SW480 (cell line): ENCODE measurements at regions not wholly inside any gene's neighbourhood (a gene's known extent, or its start where the extent isn't known, plus 50 kb on each side); places are given as distances from the start of the nearest gene placed in this dataset.

Source experiments
- DNase-seq: peaks from one replicate; pipeline ENCODE4 v3.0.0-alpha.2; 2016; ENCODE audit warnings: low spot score

DNA sequence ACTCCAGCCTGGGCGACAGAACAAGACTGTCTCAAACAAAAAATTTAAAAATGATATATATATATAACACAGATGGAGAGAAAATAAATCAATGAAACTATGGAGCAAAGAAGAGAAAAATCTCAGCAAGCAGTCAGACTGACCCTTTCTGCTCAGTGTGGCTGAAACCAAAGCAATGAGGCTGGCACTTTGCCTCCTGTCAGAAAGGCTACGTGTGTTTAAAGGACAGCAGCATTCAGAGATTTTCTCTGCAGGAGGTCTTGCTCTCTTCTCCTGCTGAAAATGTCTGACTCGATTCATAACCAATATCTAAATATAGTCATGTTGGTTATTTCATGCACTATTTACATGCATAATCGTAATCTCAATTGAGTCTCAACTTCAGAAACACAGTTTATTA lies 527.0 kb upstream of the JARID2 start:
- DNase-seq, result no peak

- no peak for DNase-seq
Observed at GRCh38 chr6:14719270-14719669, 526.6 kb upstream of the JARID2 start.

GRCh38 chr6:14720411-14721102 lies 525.3 kb upstream of the JARID2 start:
- DNase-seq, result no peak

DNA sequence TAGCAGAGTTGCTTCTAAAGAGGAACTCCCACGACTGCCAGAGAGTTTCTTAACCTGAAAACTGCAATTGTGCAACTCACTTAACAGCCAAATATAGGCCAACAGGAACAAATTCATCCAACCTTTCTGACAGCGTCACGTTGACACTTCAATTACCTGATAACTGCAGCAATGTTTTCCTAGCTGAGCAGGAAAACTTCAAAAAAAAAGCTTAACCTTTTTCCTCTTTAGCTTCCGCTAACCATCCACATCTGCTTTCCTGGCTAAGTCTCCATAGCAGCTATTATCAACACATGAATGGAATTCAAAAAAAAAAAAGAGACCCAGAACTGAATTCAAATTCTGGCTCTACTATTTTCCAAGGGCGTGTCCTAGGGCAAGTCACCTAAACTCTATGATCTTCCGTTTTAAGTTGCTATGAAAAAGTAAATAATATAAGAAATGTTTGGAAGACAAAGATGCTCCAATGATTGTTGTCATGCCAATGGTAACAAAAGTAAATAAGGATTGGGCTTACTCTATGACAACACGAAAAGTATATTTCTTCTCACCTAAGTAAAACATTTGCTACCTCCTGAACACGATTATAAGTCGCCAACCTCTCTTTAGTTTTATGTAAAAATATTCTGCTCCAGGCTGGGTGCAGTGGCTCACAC lies 524.6 kb upstream of the JARID2 start:
- no peak for DNase-seq

DNA sequence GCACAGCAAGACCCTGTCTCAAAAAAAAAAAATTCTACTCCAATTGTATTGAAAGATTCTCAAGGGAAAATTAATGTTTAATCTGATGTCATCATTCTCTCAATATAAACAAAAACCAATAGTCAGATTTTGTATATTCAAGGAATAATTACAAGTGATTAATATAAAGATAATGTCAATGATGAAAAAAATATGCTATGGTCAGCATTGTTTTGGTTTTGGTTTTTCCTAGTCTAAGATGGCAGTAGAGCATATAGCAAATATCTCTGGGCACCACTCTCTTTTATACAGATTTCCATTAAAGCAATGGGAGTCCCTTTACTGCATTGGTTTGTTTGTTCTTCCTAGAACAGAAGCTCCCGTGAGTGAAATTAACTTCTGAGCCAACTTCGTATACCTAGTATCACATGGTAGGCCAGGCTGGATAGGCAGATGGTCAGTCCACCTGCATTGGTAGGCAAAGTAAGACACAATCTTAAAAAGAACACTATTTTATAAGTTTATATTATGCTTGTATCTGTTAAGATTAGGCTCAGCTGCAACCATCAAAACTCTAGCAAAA lies 523.8 kb upstream of the JARID2 start:
- no peak for DNase-seq

GRCh38 chr6:14722704-14723103 lies 523.2 kb upstream of the JARID2 start:
- DNase-seq, result no peak

GRCh38 chr6:14723535-14724086 lies 522.3 kb upstream of the JARID2 start:
- DNase-seq, result no peak

GRCh38 chr6:14724549-14724948 lies 521.3 kb upstream of the JARID2 start:
- DNase-seq, result no peak

DNA sequence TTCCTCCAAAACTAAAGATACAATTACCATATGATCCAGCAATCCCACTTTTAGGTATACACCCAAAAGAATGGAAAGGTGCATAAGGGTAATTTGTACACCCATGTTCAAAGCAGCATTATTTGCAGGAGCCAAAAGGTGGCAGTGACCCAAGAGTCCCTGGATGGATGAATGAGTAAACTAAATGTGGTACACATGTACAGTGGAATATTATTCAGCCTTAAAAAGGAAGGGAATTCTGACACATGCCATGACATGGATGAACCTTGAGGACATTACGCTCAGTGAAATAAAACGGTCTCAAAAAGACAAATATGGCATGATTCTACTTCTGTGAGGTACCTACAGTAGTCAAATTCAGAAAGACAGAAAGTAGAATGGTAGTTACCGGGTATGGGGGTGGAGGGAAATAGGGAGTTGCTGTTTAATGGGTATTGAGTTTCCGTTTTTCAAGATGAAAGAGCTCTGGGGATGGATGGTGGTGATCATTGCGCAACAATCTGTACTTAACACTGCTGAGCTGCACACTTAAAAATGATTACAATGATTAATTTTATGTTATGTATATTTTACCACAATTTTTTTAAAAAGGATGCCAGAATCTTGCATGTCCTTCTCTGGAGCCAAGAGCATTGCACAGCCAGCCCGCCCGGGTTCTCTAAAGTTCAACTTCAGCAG lies 518.9 kb upstream of the JARID2 start:
- DNase-seq, result no peak

- no peak for DNase-seq
Observed at GRCh38 chr6:14727494-14728395, 518.1 kb upstream of the JARID2 start.

GRCh38 chr6:14728396-14729024 lies 517.4 kb upstream of the JARID2 start:
- no peak for DNase-seq

DNA sequence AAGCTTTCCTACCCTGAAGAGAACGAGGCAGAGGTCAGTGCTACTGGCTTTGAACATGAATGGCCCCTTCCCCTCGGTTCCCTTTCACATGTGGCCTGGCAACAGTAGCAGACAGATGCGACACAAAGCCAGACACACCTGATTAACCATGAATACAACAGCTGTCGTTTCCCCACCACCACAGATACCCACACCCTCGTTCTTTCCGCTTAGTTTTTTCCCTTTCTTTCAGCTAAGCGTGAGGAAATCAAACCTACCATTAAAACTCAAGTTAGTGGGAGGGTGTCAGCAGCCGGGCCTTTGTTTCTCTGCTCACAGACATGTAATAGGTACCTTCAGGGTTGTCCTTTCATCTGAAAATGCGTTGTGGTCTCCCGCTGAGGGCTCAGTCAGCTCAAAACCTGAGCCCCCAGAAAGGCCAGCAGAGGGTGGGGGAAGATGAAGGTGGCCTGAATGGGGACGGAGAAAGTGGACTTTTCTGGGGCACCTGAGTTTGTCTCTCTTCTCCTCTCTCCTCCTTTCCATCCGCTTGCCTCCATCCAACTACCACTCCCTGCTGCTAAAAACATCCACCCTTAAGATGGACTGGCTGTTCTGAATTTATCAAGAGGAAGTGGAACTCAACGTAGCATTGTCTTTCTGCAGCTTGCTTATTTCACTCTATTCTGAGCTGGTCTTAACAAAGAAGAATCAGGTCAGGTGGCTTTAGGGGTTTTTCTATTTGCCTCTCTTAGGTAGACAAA lies 516.6 kb upstream of the JARID2 start:
- no peak for DNase-seq

DNA sequence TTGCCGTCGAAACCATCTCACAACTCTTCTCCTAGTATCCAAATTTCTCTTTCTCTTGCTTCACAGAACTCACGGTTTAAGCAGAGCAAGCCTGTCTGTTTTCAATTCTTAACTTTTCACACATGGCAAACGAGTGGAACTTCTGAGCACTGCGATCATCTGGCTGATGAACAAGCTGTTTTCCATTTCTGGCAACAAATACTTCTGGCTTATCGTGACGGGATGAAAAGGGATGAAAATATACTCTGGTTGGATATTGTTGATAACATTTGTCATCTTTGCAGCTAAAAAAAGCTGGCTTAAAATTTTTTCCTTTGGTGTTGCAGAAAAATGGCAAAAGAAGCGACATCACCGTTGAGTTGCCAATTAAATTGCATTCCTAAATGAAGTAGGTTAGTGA lies 515.2 kb upstream of the JARID2 start:
- DNase-seq, result no peak

DNA sequence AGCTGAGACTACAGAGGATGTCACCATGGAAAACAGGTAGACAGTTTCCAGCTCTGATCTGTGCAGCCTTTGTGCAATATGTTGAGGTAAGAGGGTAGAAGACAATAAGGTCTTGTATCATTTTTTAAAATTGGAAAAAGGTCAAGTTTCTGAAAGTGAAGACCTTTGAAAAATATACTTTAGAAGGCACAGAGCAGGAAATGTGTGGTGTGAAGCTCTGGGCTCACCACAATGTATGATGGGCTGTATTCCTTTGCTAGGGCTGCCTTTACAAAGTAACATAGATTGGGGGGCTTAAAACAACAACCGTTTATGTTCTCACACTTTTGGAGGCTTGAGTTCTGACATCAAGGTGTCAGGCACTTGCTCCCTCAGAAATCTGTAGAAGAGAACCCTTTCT lies 514.3 kb upstream of the JARID2 start:
- no peak for DNase-seq

- DNase-seq, result no peak
Observed at GRCh38 chr6:14732226-14732843, 513.5 kb upstream of the JARID2 start.

DNA sequence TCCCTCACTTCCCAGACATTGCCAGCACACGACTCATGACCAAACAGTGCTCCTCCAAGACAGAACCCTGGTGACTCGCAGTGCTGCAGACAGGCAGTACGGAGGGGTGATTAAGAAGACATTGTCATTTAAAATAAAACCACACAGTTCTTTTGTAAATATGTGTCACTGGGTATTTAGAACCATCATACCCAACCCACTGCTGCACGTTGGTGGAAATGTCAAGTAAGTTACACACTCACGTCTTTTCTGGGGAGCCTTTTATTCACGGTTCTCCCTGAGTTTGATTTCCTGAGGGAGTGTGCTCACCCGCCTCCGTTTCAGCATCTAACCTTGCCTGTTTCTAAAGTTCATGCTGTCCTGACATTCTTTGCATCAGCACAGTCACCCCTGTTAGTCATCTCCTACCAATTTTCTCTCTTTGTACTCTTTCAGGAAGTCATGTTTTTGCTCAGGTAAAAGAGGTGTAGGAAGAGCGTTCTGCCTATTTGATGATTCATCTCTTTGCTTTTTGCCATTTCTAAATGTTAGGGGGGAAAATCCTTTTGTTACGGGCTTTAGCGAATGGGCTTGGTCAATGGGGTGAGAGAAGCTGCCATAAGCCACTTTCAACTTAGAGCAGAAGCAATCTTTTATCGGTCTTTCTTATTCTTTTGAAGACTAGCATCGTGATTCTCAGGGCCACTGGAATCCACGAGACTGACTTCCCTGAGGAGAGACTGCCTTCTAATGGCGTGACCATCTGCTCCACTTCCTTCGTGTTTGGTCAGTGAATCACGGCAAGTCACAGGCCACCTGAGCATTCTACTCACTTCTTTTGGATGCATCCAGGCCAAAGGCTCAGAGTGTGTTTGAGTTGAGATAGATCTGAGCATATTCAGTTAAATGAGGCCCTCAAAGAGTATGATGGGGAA lies 512.8 kb upstream of the JARID2 start:
- DNase-seq, result peak; percentile 83

DNA sequence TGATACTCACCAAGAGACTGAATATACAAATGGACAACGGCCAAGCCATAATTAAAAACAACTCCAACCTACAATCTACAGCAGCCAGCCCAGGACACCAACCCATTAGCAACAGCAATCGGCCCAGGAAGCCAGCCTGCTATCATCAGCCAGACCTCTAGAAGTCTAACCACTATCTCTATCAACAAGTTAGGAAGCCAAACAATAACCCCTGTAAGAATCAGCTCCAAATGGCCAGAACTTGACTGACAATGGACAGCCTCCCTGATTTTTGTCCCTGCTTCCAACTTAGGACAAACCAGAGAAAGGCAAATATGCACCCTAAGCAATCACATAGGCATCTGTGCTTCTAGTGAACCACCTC lies 511.8 kb upstream of the JARID2 start:
- no peak for DNase-seq

- no peak for DNase-seq
Observed at GRCh38 chr6:14734416-14735340, 511.2 kb upstream of the JARID2 start.
